Kidney (tissue), 13 donors: ENCODE measurements at regions not wholly inside any gene's neighbourhood (a gene's known extent, or its start where the extent isn't known, plus 50 kb on each side); places are given as distances from the start of the nearest gene placed in this dataset.

Experiments used
- DNase-seq, 5 donors: peaks; one replicate each; pipeline ENCODE4 v3.0.0-alpha.2; 2013 to 2020
- FAIRE-seq: peaks from 2 replicates; lab custom pipeline; 2012; peaks lifted over from hg19 to GRCh38; lab: Jason Lieb, UNC
- H3K27ac ChIP-seq, 2 donors: one replicate each; pipeline ENCODE4 v1.7.0; 2013; ENCODE audit warnings: low read depth in 2 of 2, low read length in 2 of 2, inconsistent platforms in 1 of 2
- H3K27me3 ChIP-seq: one replicate; pipeline ENCODE4 v1.7.1; 2013; ENCODE audit warnings: low read length, inconsistent platforms; ENCODE audit not compliant: control insufficient read depth, insufficient read depth
- H3K36me3 ChIP-seq, 3 donors: one replicate each; pipeline versions ENCODE4 v1.7.0 to v1.7.1; 2013; ENCODE audit warnings: low read length in 3 of 3, control low read depth in 1 of 3, inconsistent platforms in 1 of 3; ENCODE audit not compliant: insufficient read depth in 3 of 3, control insufficient read depth in 2 of 3
- H3K4me1 ChIP-seq, 3 donors: one replicate each; pipeline versions ENCODE4 v1.7.0 to v1.7.1; 2013; ENCODE audit warnings: low read length in 3 of 3, inconsistent platforms in 1 of 3, low read depth in 1 of 3; ENCODE audit not compliant: control insufficient read depth in 2 of 3, insufficient read depth in 2 of 3
- H3K4me3 ChIP-seq, 3 donors: one replicate each; pipeline versions ENCODE4 v1.7.0 to v1.8.1; 2013; ENCODE audit warnings: low read length in 3 of 3, control low read depth in 1 of 3, inconsistent platforms in 1 of 3
- H3K9ac ChIP-seq, 3 donors: one replicate each; pipeline versions ENCODE4 v1.7.0 to v1.7.1; 2013; ENCODE audit warnings: low read length in 3 of 3, control low read depth in 1 of 3, inconsistent platforms in 1 of 3
- H3K9me3 ChIP-seq, 3 donors: one replicate each; pipeline versions ENCODE4 v1.7.0 to v1.7.1; 2013; ENCODE audit warnings: low read length in 3 of 3, control low read depth in 1 of 3, inconsistent platforms in 1 of 3; ENCODE audit not compliant: control insufficient read depth in 2 of 3, insufficient read depth in 1 of 3
- CTCF ChIP-seq: IDR thresholded peaks from 3 replicates; pipeline ENCODE4 v1.5.1; 2012; ENCODE audit warnings: mild to moderate bottlenecking, moderate library complexity, borderline replicate concordance; ENCODE audit not compliant: insufficient read depth; ENCODE audit errors: extremely low read depth
- intact Hi-C: fragments of 100-400 bp; cut with DNase I; formaldehyde crosslinking; loops from one replicate; pipeline ENCODE4 v1.11.1; 2022
- donor health status: control.
- donor health status: control.
- donor health status: control.
- donor health status: control.
- donor health status: control.
- donor health status: DM: yes; HTN: yes; CAD: no.
- donor health status: Normal renal cell carcinoma (clear cell type).

GRCh38 chr7:81533426-81533825, 236.4 kb downstream of the HGF start:
- Histone ChIP-seq H3K9ac (no peak overlapping the region), H3K4me3 (no peak overlapping the region), H3K27me3 (no peaks in the 10 kb centered on the region), H3K4me1 (no peaks in the 10 kb centered on the region), H3K27ac (no peak overlapping the region), H3K9me3 (no peaks in the 10 kb centered on the region), H3K36me3 (no peaks in the 10 kb centered on the region)
- FAIRE-seq (no peak), DNase-seq (no peak)
- intact Hi-C loops = no loop called here
- no peak for TF ChIP-seq CTCF

- H3K4me1 ChIP-seq = no peaks in the 10 kb centered on the region
- no peak overlapping the region for H3K4me3 ChIP-seq
- H3K27me3 ChIP-seq = no peaks in the 10 kb centered on the region
- H3K36me3 ChIP-seq = no peaks in the 10 kb centered on the region
- intact Hi-C loops = no loop called here
- no peak for DNase-seq
- no peaks in the 10 kb centered on the region for H3K9me3 ChIP-seq
- no peak overlapping the region for H3K27ac ChIP-seq
- H3K9ac ChIP-seq = no peak overlapping the region
- no peak for FAIRE-seq
- no peak for TF ChIP-seq CTCF
Measured at GRCh38 chr7:81529785-81530184, 240.1 kb downstream of the HGF start.

- Histone ChIP-seq H3K9me3 (no peaks in the 10 kb centered on the region), H3K27ac (no peak overlapping the region), H3K9ac (no peak overlapping the region), H3K36me3 (no peaks in the 10 kb centered on the region), H3K4me3 (no peak overlapping the region), H3K4me1 (no peaks in the 10 kb centered on the region), H3K27me3 (no peaks in the 10 kb centered on the region)
- intact Hi-C loops = no loop called here
- no peak for DNase-seq
- FAIRE-seq = no peak
- no peak for TF ChIP-seq CTCF
Measured at GRCh38 chr7:81527651-81528050, 242.2 kb downstream of the HGF start.

- intact Hi-C loops = no loop called here
- FAIRE-seq = no peak
Measured at GRCh38 chr7:81526971-81527370, 242.9 kb downstream of the HGF start.

More at GRCh38 chr7:81526971-81527370, 242.9 kb downstream of the HGF start:
- no peaks in the 10 kb centered on the region for H3K9me3 ChIP-seq
- no peaks in the 10 kb centered on the region for H3K36me3 ChIP-seq
- no peak for DNase-seq
- H3K27ac ChIP-seq = no peak overlapping the region
- no peak for TF ChIP-seq CTCF
- H3K9ac ChIP-seq = no peak overlapping the region
- H3K4me1 ChIP-seq = no peaks in the 10 kb centered on the region
- H3K4me3 ChIP-seq = no peak overlapping the region
- H3K27me3 ChIP-seq = no peaks in the 10 kb centered on the region
